Loucy (cell line): ENCODE measurements at regions not wholly inside any gene's neighbourhood (a gene's known extent, or its start where the extent isn't known, plus 50 kb on each side); places are given as distances from the start of the nearest gene placed in this dataset.
"Not testable (repeated sequence)": the region's sequence is repeated elsewhere in the genome, so short reads cannot be mapped to it uniquely, and the experiment has no call there.

Experiments
- H2AFZ ChIP-seq: fragments of 200-600 bp; sonication (generic); 2 replicates; pipeline ENCODE4 v1.6.0; 2016; ENCODE audit warnings: antibody characterized with exemption, mild to moderate bottlenecking, low read length, moderate library complexity
- H3F3A ChIP-seq: fragments of 200-600 bp; 2 replicates; pipeline ENCODE4 v1.6.0; 2016; ENCODE audit warnings: antibody characterized with exemption, low read depth, mild to moderate bottlenecking
- H3K27me3 ChIP-seq: fragments of 200-600 bp; sonication (generic); 2 replicates; pipeline ENCODE4 v1.6.1; 2014; ENCODE audit warnings: low read length, mild to moderate bottlenecking; ENCODE audit not compliant: insufficient read depth, poor library complexity, severe bottlenecking
- H3K36me3 ChIP-seq: fragments of 200-600 bp; sonication (generic); 2 replicates; pipeline ENCODE4 v1.6.1; 2016; ENCODE audit warnings: low read length; ENCODE audit not compliant: insufficient read depth
- H3K4me1 ChIP-seq: fragments of 200-600 bp; sonication (generic); 2 replicates; pipeline ENCODE4 v1.5.1; 2014; ENCODE audit warnings: low read length, mild to moderate bottlenecking; ENCODE audit not compliant: insufficient read depth, poor library complexity, severe bottlenecking
- H3K4me2 ChIP-seq: fragments of 200-600 bp; sonication (generic); 2 replicates; pipeline ENCODE4 v1.6.0; 2014; ENCODE audit warnings: antibody characterized with exemption, low read length, low read depth, mild to moderate bottlenecking; ENCODE audit not compliant: poor library complexity, severe bottlenecking
- H3K4me3 ChIP-seq: fragments of 200-600 bp; sonication (generic); 2 replicates; pipeline ENCODE4 v1.5.1; 2014; ENCODE audit warnings: low read length, mild to moderate bottlenecking, mixed read lengths; ENCODE audit not compliant: poor library complexity, severe bottlenecking
- H3K79me2 ChIP-seq: fragments of 200-600 bp; sonication (generic); 2 replicates; pipeline ENCODE4 v1.6.1; 2014; ENCODE audit warnings: low read length; ENCODE audit not compliant: insufficient read depth
- H3K9ac ChIP-seq: fragments of 200-600 bp; sonication (generic); 2 replicates; pipeline ENCODE4 v1.6.0; 2014; ENCODE audit warnings: mild to moderate bottlenecking, low read depth, low read length, moderate library complexity; ENCODE audit not compliant: poor library complexity, severe bottlenecking
- H3K9me2 ChIP-seq: fragments of 200-600 bp; sonication (generic); replicated peaks from 2 replicates; pipeline ENCODE4 v1.6.1; 2016; ENCODE audit warnings: low read depth, low read length, mixed read lengths
- H3K9me3 ChIP-seq: fragments of 200-600 bp; sonication (generic); 2 replicates; pipeline ENCODE4 v1.6.1; 2014; ENCODE audit warnings: mild to moderate bottlenecking, antibody characterized with exemption, low read length, low read depth; ENCODE audit not compliant: insufficient read depth
- H4K20me1 ChIP-seq: fragments of 200-600 bp; sonication (generic); 2 replicates; pipeline ENCODE4 v1.6.0; 2014; ENCODE audit warnings: antibody characterized with exemption, low read length, mild to moderate bottlenecking; ENCODE audit not compliant: insufficient read depth, poor library complexity, severe bottlenecking
- EZH2phosphoT487 ChIP-seq: fragments of 200-600 bp; IDR thresholded peaks from 2 replicates; pipeline ENCODE4 v1.6.1; 2018; ENCODE audit warnings: antibody characterized with exemption, mild to moderate bottlenecking, moderate library complexity, borderline replicate concordance
- TF ChIP-seq, protein P1 (sequence below): fragments of 200-600 bp; sonication (generic); conservative IDR thresholded peaks from 2 replicates; pipeline ENCODE4 v1.5.1; 2014; ENCODE audit warnings: mild to moderate bottlenecking, antibody characterized with exemption, low read length

DNA sequence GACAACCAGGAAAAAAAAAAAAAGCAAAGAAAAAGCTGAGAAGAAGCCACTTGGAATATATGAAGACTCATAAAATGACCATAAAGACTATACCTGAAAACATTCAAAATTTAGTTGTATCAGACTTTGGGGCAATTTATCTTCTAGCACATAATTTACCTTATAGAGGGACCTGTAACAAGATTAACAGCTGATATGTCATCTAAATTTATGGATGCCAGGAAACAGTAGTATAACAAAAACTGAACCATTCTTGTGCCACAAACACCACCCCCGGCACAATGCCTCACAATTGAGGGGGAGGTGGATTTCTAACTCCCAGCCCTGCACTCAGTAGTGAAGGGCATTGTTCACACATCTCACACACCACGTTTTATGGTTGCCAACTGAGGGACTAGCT is 1352.0 kb downstream of the BRINP3 start:
- TF ChIP-seq EZH2phosphoT487: no peak
- TF ChIP-seq, protein P1, sequence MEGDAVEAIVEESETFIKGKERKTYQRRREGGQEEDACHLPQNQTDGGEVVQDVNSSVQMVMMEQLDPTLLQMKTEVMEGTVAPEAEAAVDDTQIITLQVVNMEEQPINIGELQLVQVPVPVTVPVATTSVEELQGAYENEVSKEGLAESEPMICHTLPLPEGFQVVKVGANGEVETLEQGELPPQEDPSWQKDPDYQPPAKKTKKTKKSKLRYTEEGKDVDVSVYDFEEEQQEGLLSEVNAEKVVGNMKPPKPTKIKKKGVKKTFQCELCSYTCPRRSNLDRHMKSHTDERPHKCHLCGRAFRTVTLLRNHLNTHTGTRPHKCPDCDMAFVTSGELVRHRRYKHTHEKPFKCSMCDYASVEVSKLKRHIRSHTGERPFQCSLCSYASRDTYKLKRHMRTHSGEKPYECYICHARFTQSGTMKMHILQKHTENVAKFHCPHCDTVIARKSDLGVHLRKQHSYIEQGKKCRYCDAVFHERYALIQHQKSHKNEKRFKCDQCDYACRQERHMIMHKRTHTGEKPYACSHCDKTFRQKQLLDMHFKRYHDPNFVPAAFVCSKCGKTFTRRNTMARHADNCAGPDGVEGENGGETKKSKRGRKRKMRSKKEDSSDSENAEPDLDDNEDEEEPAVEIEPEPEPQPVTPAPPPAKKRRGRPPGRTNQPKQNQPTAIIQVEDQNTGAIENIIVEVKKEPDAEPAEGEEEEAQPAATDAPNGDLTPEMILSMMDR: no peak
- Histone ChIP-seq H3K9me2 (no peaks in the 10 kb centered on the region), H3K4me3 (no peak overlapping the region), H3K9ac (no peak overlapping the region), H3K27me3 (no peaks in the 10 kb centered on the region), H4K20me1 (no peaks in the 10 kb centered on the region), H3K4me1 (no peaks in the 10 kb centered on the region), H3K4me2 (no peak overlapping the region), H3K79me2 (no peaks in the 10 kb centered on the region), H3K9me3 (no peaks in the 10 kb centered on the region), H3F3A (no peaks in the 10 kb centered on the region), H3K36me3 (no peaks in the 10 kb centered on the region), H2AFZ (no peak overlapping the region)

DNA sequence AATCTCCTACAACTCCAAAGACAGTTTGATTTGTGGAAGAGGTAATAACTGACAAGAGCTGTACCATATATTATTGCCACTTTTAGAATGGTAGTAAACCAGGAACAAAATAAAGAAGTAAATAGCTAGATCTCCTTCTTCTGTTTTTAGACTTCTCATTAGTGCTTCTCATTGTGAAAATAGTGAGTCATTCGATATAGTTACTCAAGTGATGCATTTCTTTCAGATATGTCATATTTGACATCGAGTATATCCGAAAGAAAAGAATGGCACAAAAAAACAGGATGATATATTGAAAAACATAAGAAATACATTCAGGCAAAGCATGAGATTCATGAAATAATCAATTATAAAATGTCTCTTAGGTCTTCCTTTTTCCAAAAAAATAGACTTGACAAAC is 1346.1 kb downstream of the BRINP3 start:
- Histone ChIP-seq H3K36me3 (no peaks in the 10 kb centered on the region), H2AFZ (no peak overlapping the region), H4K20me1 (no peaks in the 10 kb centered on the region), H3K79me2 (no peaks in the 10 kb centered on the region), H3K9ac (no peak overlapping the region), H3F3A (no peaks in the 10 kb centered on the region), H3K27me3 (no peaks in the 10 kb centered on the region), H3K4me3 (no peak overlapping the region), H3K9me2 (no peaks in the 10 kb centered on the region), H3K4me2 (no peak overlapping the region), H3K9me3 (no peaks in the 10 kb centered on the region), H3K4me1 (no peaks in the 10 kb centered on the region)
- no peak for TF ChIP-seq EZH2phosphoT487
- TF ChIP-seq, protein P1: no peak

DNA sequence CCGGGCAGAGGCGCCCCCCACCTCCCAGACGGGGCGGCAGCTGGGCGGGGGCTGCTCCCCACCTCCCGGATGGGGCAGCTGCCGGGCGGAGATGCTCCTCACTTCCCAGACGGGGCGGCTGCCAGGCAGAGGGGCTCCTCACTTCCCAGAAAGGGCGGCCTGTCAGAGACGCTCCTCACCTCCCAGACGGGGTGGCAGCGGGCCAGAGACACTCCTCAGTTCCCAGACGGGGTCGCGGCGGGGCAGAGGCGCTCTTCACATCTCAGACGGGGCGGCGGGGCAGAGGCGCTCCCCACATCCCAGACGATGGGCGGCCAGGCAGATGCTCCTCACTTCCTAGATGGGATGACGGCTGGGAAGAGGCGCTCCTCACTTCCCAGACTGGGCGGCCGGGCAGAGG is 1337.9 kb downstream of the BRINP3 start:
- not testable (repeated sequence) for H3K4me1 ChIP-seq, H3K4me3 ChIP-seq, H3K36me3 ChIP-seq, H3K9ac ChIP-seq, H4K20me1 ChIP-seq, H3K9me3 ChIP-seq, H3K9me2 ChIP-seq, H3K4me2 ChIP-seq, H3F3A ChIP-seq, H3K79me2 ChIP-seq, H3K27me3 ChIP-seq, H2AFZ ChIP-seq

DNA sequence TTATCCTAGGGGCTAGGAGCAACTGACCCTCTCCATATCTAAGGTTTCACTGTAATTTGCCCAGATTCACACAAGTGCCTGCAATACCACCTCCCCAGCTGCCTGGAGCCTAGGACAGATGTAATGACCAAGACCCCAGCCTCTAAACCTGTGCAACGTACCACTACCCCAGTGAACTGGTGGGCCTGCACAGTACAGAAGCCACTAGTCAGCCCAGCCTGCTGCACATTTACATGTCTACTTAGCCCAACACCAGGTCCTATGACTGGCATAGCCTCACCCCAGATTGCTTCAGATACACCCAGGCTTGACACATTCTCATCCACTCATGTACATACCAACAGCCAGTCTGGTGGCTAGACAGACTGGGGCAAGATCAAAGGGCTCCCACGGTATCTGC is 1336.6 kb downstream of the BRINP3 start:
- Histone ChIP-seq H3K4me1 (no peaks in the 10 kb centered on the region), H3K79me2 (no peaks in the 10 kb centered on the region), H3K4me2 (no peak overlapping the region), H4K20me1 (no peaks in the 10 kb centered on the region), H3K9ac (no peak overlapping the region), H3K9me2 (no peaks in the 10 kb centered on the region), H3F3A (no peaks in the 10 kb centered on the region), H3K36me3 (no peaks in the 10 kb centered on the region), H3K27me3 (no peaks in the 10 kb centered on the region), H3K4me3 (no peak overlapping the region), H2AFZ (no peak overlapping the region), H3K9me3 (no peaks in the 10 kb centered on the region; the same call in 1 of the 2 replicates)
- TF ChIP-seq, protein P1: no peak
